HEK293 (cell line): ENCODE measurements at regions not wholly inside any gene's neighbourhood (a gene's known extent, or its start where the extent isn't known, plus 50 kb on each side); places are given as distances from the start of the nearest gene placed in this dataset.

Experiments used
- OSR2 ChIP-seq: fragments of 450-650 bp; formaldehyde crosslinking; IDR thresholded peaks from 2 replicates; pipeline ENCODE4 v1.5.1; 2016; ENCODE audit warnings: missing biosample characterization, missing genetic modification characterization
- ZNF16 ChIP-seq: fragments of 450-650 bp; formaldehyde crosslinking; IDR thresholded peaks from 2 replicates; pipeline ENCODE4 v1.5.1; 2016; ENCODE audit warnings: low read depth, missing biosample characterization, missing genetic modification characterization
- ZNF239 ChIP-seq: fragments of 450-650 bp; formaldehyde crosslinking; IDR thresholded peaks from 2 replicates; pipeline ENCODE4 v1.5.1; 2016; ENCODE audit warnings: missing biosample characterization, missing genetic modification characterization
- ZNF302 ChIP-seq: fragments of 450-650 bp; formaldehyde crosslinking; IDR thresholded peaks from 2 replicates; pipeline ENCODE4 v1.5.1; 2016; ENCODE audit warnings: missing biosample characterization, missing genetic modification characterization, low read depth
- ZNF416 ChIP-seq: fragments of 450-650 bp; formaldehyde crosslinking; IDR thresholded peaks from 2 replicates; pipeline ENCODE4 v1.5.1; 2016; ENCODE audit warnings: missing biosample characterization, missing genetic modification characterization
- ZNF549 ChIP-seq: fragments of 450-650 bp; IDR thresholded peaks from 2 replicates; pipeline ENCODE4 v1.5.1; 2018; ENCODE audit warnings: missing biosample characterization, missing genetic modification characterization, mild to moderate bottlenecking, inconsistent platforms, moderate library complexity
- ZNF571 ChIP-seq: fragments of 450-650 bp; formaldehyde crosslinking; IDR thresholded peaks from 2 replicates; pipeline ENCODE4 v1.5.0; 2017; ENCODE audit warnings: missing biosample characterization, missing genetic modification characterization
- TF ChIP-seq, protein P1 (sequence below): fragments of 450-650 bp; formaldehyde crosslinking; IDR thresholded peaks from 2 replicates; pipeline ENCODE4 v1.5.1; 2016; ENCODE audit warnings: missing biosample characterization, missing genetic modification characterization
- TF ChIP-seq, protein P2 (sequence below): fragments of 450-650 bp; formaldehyde crosslinking; IDR thresholded peaks from 2 replicates; pipeline ENCODE4 v1.5.1; 2016; ENCODE audit warnings: missing biosample characterization, missing genetic modification characterization
- TF ChIP-seq, protein P3 (sequence below): fragments of 450-650 bp; formaldehyde crosslinking; IDR thresholded peaks from 2 replicates; pipeline ENCODE4 v1.5.1; 2017; ENCODE audit warnings: missing biosample characterization, mild to moderate bottlenecking, missing genetic modification characterization, moderate library complexity
- TF ChIP-seq, protein P4 (sequence below): fragments of 450-650 bp; formaldehyde crosslinking; IDR thresholded peaks from 2 replicates; pipeline ENCODE4 v1.5.1; 2016; ENCODE audit warnings: missing biosample characterization, missing genetic modification characterization
- TF ChIP-seq, protein P5 (sequence below): fragments of 450-650 bp; formaldehyde crosslinking; IDR thresholded peaks from 2 replicates; pipeline ENCODE4 v1.5.1; 2016; ENCODE audit warnings: missing biosample characterization, missing genetic modification characterization

DNA sequence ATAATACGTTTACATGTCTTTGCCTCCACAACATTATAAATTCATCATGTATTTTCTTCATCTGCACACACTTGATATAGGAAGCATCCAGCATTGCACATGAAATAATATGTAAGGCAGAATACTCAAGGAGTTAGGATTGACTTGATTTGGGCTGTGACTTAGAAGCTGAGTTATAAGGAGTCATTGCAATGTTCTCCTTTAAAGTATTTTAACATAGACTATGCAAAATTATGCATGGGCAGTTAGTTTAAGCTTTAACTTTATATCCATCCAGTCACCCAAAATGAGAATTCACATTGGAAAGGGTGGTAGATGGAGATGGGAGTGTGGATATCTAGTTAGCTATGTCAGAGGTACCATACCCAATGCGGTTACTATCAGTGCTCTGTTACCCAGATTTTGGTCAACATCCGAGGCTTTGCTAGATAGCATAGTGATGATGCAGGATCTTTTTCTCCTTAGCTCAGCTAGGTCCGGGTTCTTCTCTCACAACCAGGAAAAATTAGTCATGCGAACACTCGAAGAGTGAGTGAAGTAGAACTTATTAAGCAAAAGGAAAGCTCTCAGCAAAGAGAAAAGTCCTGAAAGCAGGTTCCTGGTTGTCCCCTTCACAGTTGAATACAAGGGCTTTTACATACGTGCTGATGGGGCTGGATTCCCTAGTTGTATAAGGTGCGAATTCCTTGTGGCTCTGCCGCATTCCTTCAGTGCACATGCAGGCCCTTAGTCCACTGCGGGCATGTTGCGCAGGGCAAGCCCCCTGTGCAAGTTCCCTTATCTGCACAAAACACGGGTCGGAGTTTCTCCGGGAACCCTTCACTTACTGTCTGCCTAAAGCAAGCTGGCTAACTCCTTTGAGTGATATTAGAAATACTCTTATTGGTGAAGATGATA lies 73.1 kb upstream of the FAM20A start:
- TF ChIP-seq, protein P1, sequence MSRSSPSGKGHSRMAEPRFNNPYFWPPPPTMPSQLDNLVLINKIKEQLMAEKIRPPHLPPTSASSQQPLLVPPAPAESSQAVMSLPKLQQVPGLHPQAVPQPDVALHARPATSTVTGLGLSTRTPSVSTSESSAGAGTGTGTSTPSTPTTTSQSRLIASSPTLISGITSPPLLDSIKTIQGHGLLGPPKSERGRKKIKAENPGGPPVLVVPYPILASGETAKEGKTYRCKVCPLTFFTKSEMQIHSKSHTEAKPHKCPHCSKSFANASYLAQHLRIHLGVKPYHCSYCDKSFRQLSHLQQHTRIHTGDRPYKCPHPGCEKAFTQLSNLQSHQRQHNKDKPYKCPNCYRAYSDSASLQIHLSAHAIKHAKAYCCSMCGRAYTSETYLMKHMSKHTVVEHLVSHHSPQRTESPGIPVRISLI (tag by site-specific recombination): no peak
- TF ChIP-seq ZNF571 (tag by site-specific recombination): no peak
- no peak for TF ChIP-seq OSR2 (tag by site-specific recombination)
- no peak for TF ChIP-seq ZNF16
- TF ChIP-seq, protein P2, sequence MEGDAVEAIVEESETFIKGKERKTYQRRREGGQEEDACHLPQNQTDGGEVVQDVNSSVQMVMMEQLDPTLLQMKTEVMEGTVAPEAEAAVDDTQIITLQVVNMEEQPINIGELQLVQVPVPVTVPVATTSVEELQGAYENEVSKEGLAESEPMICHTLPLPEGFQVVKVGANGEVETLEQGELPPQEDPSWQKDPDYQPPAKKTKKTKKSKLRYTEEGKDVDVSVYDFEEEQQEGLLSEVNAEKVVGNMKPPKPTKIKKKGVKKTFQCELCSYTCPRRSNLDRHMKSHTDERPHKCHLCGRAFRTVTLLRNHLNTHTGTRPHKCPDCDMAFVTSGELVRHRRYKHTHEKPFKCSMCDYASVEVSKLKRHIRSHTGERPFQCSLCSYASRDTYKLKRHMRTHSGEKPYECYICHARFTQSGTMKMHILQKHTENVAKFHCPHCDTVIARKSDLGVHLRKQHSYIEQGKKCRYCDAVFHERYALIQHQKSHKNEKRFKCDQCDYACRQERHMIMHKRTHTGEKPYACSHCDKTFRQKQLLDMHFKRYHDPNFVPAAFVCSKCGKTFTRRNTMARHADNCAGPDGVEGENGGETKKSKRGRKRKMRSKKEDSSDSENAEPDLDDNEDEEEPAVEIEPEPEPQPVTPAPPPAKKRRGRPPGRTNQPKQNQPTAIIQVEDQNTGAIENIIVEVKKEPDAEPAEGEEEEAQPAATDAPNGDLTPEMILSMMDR (tag by site-specific recombination): no peak
- TF ChIP-seq, protein P3, sequence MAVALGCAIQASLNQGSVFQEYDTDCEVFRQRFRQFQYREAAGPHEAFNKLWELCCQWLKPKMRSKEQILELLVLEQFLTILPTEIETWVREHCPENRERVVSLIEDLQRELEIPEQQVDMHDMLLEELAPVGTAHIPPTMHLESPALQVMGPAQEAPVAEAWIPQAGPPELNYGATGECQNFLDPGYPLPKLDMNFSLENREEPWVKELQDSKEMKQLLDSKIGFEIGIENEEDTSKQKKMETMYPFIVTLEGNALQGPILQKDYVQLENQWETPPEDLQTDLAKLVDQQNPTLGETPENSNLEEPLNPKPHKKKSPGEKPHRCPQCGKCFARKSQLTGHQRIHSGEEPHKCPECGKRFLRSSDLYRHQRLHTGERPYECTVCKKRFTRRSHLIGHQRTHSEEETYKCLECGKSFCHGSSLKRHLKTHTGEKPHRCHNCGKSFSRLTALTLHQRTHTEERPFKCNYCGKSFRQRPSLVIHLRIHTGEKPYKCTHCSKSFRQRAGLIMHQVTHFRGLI (tag by site-specific recombination): no peak
- TF ChIP-seq, protein P4, sequence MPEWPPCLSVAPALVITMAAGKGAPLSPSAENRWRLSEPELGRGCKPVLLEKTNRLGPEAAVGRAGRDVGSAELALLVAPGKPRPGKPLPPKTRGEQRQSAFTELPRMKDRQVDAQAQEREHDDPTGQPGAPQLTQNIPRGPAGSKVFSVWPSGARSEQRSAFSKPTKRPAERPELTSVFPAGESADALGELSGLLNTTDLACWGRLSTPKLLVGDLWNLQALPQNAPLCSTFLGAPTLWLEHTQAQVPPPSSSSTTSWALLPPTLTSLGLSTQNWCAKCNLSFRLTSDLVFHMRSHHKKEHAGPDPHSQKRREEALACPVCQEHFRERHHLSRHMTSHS (tag by site-specific recombination): no peak
- TF ChIP-seq, protein P5, sequence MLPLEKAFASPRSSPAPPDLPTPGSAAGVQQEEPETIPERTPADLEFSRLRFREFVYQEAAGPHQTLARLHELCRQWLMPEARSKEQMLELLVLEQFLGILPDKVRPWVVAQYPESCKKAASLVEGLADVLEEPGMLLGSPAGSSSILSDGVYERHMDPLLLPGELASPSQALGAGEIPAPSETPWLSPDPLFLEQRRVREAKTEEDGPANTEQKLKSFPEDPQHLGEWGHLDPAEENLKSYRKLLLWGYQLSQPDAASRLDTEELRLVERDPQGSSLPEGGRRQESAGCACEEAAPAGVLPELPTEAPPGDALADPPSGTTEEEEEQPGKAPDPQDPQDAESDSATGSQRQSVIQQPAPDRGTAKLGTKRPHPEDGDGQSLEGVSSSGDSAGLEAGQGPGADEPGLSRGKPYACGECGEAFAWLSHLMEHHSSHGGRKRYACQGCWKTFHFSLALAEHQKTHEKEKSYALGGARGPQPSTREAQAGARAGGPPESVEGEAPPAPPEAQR: no peak
- no peak for TF ChIP-seq ZNF416
- TF ChIP-seq ZNF302: no peak
- TF ChIP-seq ZNF239: no peak
- no peak for TF ChIP-seq ZNF549 (tag by site-specific recombination)
